SK-N-MC (cell line): ENCODE measurements at regions not wholly inside any gene's neighbourhood (a gene's known extent, or its start where the extent isn't known, plus 50 kb on each side); places are given as distances from the start of the nearest gene placed in this dataset.

Experiments used
- EZH2 ChIP-seq: fragments of 200-600 bp; sonication (generic); IDR thresholded peaks from one replicate; pipeline ENCODE4 v1.6.1; 2017; ENCODE audit warnings: antibody characterized with exemption
- POLR2AphosphoS5 ChIP-seq: IDR thresholded peaks from 2 replicates; pipeline ENCODE4 v1.6.1; 2012; ENCODE audit warnings: mild to moderate bottlenecking, low read depth, low read length, borderline replicate concordance

DNA sequence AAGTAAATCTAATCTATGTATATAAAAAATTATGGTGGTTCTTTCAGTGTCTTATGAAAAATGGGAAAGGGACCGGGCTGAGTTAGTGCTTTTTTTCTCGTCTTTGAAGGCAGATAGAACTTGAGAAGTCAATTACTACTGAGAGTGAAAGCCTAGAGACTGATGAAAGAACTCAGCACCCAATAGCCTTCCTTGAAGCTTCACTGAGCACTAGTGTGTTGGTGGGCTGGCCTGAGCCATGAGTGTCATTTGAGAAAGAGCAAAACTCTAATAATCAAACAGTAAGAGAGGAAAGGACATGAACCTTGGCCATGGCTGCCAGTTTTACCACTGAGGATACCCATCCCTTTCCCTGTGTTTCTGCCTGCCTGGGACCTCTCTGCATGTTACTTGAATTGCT lies 428.3 kb upstream of the RASGRP1 start:
- TF ChIP-seq POLR2AphosphoS5 (no peak), EZH2 (no peak)
